Loucy (cell line): ENCODE measurements at regions not wholly inside any gene's neighbourhood (a gene's known extent, or its start where the extent isn't known, plus 50 kb on each side); places are given as distances from the start of the nearest gene placed in this dataset.

Source experiments
- EZH2phosphoT487 ChIP-seq: fragments of 200-600 bp; IDR thresholded peaks from 2 replicates; pipeline ENCODE4 v1.6.1; 2018; ENCODE audit warnings: antibody characterized with exemption, mild to moderate bottlenecking, moderate library complexity, borderline replicate concordance
- TF ChIP-seq, protein P1 (sequence below): fragments of 200-600 bp; sonication (generic); conservative IDR thresholded peaks from 2 replicates; pipeline ENCODE4 v1.5.1; 2014; ENCODE audit warnings: mild to moderate bottlenecking, antibody characterized with exemption, low read length

DNA sequence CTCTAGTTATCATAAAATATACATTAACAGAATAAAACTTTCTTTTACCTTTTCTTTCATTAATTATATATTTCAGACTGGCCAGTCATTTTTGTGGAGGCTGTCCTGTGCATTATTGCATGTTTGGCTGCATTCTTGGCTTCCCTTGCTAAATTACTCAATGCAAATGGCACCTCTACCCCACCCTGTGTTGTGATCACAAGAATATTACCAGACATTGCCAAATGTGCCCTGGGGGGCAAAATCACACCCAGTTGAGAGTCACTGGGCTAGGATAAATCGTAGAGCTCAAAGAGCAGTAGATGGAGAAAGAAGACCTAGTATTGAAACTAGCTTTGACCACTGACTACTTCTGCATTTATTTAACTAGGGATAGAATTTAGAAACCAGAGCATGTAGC is 1257.8 kb upstream of the TENM4 start:
- TF ChIP-seq, protein P1, sequence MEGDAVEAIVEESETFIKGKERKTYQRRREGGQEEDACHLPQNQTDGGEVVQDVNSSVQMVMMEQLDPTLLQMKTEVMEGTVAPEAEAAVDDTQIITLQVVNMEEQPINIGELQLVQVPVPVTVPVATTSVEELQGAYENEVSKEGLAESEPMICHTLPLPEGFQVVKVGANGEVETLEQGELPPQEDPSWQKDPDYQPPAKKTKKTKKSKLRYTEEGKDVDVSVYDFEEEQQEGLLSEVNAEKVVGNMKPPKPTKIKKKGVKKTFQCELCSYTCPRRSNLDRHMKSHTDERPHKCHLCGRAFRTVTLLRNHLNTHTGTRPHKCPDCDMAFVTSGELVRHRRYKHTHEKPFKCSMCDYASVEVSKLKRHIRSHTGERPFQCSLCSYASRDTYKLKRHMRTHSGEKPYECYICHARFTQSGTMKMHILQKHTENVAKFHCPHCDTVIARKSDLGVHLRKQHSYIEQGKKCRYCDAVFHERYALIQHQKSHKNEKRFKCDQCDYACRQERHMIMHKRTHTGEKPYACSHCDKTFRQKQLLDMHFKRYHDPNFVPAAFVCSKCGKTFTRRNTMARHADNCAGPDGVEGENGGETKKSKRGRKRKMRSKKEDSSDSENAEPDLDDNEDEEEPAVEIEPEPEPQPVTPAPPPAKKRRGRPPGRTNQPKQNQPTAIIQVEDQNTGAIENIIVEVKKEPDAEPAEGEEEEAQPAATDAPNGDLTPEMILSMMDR: no peak
- TF ChIP-seq EZH2phosphoT487: no peak
